H4 (cell line): ENCODE measurements at regions not wholly inside any gene's neighbourhood (a gene's known extent, or its start where the extent isn't known, plus 50 kb on each side); places are given as distances from the start of the nearest gene placed in this dataset.
"Not testable (repeated sequence)": the region's sequence is repeated elsewhere in the genome, so short reads cannot be mapped to it uniquely, and the experiment has no call there.

Source experiments
- DNase-seq: peaks from one replicate; pipeline ENCODE4 v3.0.0-alpha.2; 2015; ENCODE audit warnings: low spot score

- no peak for DNase-seq
These were observed 138.9 kb upstream of the NRIP1 start for GRCh38 chr21:15203740-15204139.

- no peak for DNase-seq
These were observed 139.6 kb upstream of the NRIP1 start for GRCh38 chr21:15204140-15204969.

- no peak for DNase-seq
These were observed 140.1 kb upstream of the NRIP1 start for GRCh38 chr21:15204970-15205286.

GRCh38 chr21:15206514-15206913 lies 141.7 kb upstream of the NRIP1 start:
- DNase-seq: no peak

DNA sequence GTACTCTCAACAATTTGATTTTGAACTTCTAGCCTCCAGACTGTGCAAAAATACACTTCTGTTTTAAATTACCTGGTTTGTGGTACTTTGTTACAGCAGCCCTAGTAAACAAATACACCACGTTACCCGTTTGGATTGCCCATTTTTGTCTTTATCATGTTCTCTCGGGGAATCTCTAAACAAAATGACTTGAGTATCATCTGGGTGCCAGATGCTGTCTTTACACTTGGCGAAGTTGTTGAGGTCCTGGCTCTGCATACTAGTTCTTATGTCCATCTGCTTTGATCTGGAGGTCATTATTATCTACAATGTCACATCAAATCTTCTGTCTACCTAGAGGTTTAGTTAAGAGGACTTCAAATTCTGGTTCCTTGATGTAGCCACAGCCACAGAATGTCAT lies 142.4 kb upstream of the NRIP1 start:
- no peak for DNase-seq

GRCh38 chr21:15207635-15208370 lies 143.0 kb upstream of the NRIP1 start:
- no peak for DNase-seq

DNA sequence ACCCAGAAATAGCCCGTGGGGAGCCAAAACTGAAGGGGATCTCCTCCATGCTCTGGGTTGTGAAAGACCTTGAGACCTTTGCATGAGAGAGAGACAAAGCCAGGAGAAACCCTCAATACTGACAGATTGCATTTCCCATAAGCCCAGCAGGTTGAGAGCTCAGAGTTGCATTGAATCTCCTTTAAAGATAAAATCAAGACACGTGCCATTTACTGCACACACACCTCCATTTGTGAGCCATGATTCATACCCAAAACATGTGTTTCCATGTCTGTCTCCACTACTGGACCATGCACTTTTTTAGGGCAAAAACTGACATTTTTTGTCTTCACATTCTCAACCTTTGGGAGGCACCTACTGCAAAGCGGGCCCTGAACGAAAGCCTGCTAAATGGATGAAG lies 144.0 kb upstream of the NRIP1 start:
- no peak for DNase-seq

DNA sequence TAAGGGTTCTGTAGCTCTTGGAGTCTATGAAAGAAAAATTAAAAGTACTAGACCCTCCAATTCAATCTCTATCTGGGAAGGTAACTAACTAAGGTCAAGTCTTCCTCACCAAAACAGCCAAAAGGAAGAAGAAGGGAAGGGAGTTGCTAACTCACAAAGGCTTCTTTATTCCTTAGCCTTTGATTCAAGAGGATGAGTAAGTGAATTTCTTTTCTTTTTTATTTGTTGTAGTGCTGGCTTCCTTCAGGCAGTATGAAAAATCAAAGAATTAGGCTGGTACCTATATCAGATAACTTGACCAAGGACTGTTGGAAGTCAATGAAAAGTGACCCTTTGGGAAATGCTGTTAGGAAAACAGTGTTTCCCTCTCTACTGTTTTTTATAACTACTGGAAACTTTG lies 144.4 kb upstream of the NRIP1 start:
- DNase-seq: no peak

GRCh38 chr21:15210235-15210678 lies 145.5 kb upstream of the NRIP1 start:
- peak; percentile 26 for DNase-seq

- DNase-seq: no peak
These were observed 146.8 kb upstream of the NRIP1 start for GRCh38 chr21:15211491-15212133.

DNA sequence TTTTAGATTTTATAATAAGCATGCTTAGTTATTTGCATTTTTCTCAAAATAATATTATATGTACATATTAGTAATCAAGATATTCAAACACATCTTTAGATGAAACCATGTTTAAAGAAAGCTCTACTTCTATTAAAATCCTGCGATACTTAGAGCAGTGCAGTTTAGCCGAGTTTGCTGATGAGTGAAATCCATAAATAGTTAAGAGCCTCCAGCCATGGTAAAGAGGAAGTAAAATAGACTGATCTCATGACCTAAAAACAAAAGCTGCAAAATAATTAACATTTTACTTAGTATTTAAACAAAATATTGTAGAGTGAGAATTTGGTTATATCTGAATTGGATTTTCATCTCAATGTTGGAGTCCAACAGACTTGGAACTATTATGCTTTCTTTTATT lies 147.4 kb upstream of the NRIP1 start:
- DNase-seq: no peak

DNA sequence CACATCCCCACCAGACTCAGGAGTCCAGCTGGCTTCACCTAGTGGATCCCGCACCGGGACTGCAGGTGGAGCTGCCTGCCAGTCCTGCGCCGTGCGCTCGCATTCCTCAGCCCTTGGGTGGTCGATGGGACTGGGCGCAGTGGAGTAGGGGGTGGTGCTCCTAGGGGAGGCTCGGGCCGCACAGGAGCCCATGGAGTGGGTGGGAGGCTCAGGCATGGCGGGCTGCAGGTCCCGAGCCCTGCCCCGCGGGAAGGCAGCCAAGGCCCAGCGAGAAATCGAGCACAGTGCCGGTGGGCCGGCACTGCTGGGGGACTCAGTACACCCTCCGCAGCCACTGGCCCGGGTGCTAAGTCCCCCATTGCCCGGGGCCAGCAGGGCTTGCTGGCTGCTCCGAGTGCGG lies 153.7 kb upstream of the NRIP1 start:
- DNase-seq: not testable (repeated sequence)

- no peak for DNase-seq
These were observed 154.2 kb upstream of the NRIP1 start for GRCh38 chr21:15219039-15219438.

DNA sequence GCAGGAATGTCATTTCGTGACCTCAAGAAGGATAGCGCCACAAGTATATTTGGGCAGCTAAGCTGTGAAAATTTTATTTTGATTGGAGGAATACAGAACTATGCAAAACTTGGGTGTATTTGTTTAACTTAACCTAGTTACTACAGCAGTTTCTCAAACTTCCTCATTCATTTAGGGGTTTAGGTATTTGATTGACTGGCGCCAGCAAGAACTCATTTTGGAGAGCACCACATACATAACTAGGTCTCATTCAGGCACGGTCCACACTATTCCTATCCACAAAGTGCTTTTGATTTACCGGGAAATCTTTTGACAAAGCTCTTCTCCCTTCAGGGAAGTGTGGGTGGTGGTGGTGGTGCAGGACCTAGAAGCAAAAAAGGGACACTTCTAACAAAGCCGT lies 155.1 kb upstream of the NRIP1 start:
- no peak for DNase-seq

DNA sequence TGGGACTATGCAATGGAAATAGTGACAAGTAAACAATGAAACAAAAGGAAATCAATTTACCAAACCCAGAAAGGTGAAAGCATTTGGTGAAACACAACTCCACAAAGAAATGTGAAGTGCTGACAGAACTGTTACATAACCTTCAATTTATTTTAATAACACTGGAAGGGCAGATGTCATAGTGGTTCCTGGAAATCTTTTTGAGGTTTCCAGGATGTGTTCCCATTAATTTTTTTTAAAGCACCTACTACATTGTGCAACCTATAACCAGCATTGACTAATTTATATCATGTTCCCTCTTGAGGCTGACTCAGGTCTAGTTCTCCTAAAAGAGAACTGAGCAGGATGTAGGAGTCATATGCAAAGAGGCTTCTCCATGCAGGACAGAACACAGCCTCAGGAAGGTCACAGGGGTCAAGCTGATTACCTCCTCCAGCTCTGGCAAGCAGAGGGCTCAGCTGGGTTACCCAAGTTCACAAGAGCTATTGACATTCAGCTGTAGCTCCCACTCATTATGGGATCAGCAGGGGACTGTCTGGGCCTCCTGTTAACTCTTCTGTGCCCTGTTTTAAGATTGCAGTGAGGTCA lies 157.1 kb upstream of the NRIP1 start:
- peak; percentile 56 for DNase-seq

DNA sequence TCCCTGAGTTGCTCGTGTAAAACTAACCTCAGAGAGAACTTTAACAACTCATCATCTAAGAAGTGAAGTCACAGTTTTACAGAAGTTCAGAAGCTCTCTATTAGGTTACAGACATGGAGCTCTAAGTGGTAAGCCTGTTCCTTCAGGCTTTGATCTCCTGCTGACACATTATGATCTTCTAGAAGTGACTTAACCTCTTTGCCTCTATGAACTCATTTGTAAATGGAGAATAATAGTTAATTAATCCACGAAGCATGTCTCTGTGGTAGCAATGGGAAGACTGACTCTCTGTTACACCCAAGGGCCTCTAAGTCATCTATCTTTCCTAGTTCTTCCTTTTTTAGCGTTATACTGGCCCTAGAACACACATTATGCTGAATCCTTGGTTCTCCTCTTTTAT lies 157.9 kb upstream of the NRIP1 start:
- no peak for DNase-seq

DNA sequence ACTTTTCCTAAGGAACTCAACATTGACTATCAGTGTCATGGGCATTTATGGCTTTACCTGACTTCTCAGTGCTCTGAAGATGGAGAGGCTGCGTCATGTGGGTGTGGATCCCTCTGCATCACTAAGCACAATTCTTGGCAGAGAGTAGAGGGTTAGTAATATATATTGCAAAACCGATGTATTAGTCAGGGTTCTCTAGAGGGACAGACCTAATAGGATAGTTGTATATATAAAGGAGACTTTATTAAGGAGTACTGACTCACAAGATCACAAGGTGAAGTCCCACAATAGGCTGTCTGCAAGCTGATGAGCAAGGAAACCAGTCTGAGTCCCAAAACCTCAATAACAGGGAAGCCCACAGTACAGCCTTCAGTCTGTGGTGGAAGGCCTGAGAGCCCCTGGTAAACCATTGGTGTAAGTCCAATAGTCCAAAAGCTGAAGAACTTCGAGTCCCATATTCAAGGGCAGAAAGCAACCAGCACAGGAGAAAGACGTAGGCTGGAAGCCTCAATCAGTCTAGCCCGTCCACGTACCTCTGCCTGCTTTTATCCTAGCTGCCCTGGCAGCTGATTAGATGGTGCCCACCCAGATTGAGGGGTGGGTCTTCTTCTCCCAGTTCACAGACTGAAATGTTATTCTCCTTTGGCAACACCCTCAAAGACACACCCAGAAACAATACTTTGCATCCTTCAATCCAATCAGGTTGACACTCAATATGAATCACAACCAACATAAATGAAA lies 159.7 kb upstream of the NRIP1 start:
- DNase-seq: peak; percentile 35

DNA sequence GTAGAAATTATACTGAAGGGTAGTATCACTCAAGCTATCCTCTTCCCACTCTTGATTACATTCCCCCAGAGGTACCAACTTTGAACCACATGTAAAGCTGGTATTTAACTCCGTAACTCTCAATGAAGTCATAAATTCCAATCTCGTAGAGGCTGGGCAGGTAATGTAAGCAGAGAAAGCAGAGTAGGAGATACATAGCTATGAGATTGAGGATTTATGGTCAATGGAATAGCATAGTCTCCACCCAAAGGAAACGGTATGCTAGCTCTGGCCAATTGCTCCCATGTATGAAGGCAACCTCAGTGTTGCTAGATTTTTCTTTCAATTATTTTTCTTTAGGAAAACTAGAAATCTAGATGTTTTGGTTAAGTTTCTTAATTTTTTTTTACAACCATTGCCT lies 163.1 kb upstream of the NRIP1 start:
- no peak for DNase-seq

DNA sequence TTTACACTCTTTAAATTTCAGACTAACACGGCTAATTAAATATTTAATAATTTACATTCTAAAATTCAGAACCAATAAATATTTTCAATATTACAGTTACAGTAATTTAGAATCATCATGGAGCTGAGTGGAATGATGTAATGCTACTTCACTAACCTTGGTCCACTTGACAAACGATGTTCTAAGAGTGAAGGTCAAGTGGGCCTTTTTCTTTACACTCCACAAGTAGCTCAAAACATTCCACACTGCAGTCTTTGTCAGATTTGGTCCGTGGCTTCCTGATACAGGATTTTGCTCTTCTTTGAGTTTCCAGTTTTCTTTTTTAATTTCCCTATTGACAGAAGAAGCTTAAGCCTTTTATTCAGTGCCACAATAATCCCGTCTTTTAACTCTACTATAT lies 164.6 kb upstream of the NRIP1 start:
- DNase-seq: no peak

DNA sequence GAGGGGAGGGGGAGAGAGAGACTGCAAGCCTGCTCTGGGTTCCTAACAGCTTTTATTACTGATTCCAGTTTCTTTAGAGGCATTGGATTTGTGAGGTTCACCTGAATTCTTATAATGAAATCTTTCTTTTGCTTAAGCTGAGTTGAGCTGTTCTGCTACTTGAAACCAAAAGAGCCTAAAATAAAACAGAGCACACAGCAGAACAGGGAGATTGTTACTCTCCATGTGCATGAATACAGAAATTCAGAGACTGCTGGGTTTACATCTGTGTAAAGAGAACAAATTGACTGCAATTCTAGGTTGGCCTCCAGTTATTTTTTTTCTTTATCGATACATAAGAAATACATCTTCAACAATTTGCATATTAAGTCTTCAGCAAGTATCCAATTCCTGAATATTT lies 168.8 kb upstream of the NRIP1 start:
- DNase-seq: no peak

DNA sequence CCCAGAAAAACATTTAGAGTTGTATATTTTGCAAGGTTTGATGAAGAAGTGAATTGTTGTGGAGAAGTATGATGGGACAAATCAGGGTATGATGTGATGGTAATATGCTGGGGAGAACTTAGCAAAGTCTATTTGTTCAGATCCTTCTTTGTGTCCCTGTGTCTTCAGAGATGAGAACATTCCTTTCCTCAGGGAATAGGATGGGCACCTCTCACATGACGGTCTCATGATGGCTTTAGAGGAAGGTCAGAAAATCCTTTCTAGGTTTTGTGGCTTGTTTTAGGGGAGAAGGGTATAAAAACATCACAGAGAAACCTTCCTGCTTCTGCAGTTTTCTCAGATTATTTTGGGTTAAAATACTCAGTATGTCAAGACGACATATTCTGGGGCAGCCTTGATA lies 171.3 kb upstream of the NRIP1 start:
- no peak for DNase-seq

GRCh38 chr21:15240848-15241247 lies 176.0 kb upstream of the NRIP1 start:
- no peak for DNase-seq
